GM10266 (cell line): ENCODE measurements at regions not wholly inside any gene's neighbourhood (a gene's known extent, or its start where the extent isn't known, plus 50 kb on each side); places are given as distances from the start of the nearest gene placed in this dataset.
"Not testable (repeated sequence)": the region's sequence is repeated elsewhere in the genome, so short reads cannot be mapped to it uniquely, and the experiment has no call there.

Experiments used
- DNase-seq: peaks from one replicate; pipeline ENCODE4 v3.0.0; 2012; ENCODE audit errors: extremely low spot score
- CTCF ChIP-seq: IDR thresholded peaks from 2 replicates; pipeline ENCODE4 v1.5.1; 2012; ENCODE audit warnings: mild to moderate bottlenecking, low read depth; ENCODE audit not compliant: control insufficient read depth, insufficient read depth; ENCODE audit errors: missing control alignments

DNA sequence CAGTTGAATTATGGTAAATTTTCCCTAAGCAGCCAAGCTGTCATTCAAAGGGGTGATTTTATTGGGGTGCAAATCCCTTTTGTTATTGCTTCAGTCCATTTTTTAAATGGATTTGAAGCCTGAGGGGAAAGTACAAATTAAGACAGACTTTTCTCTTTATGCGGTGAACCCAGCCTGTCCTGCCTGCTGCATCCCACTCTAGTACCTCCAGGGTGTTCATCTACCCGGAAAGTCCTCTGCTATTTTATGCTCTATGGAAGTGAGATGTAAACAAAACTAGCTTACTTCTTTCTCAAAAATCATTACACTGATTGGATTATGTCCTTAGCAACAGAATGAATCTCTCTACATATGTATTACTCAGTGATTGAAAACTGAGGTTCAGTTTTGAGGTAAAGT, 1088.9 kb upstream of the CITED2 start:
- DNase-seq: no peak
- TF ChIP-seq CTCF: no peak

- TF ChIP-seq CTCF: no peak
- DNase-seq: no peak
Observed at GRCh38 chr6:140462453-140463311, 1088.2 kb upstream of the CITED2 start.

DNA sequence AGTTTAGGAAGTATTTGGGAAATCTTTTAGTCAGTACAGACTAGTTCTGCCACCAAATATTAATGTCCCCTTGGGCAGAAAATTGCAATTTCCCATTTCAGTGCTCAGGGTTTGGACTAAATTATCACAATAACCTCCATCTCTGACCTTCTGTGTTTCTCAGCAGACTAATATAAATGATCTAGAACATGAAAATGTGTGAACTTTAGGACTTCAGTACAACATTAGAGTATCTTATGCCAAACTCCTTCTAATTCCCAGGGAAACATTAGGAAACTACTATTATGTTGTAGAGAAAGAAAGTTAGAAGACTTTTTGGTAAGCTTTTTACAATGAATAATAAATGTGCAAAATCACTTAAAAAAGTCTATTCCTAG, 1087.6 kb upstream of the CITED2 start:
- DNase-seq: no peak
- no peak for TF ChIP-seq CTCF

- no peak for DNase-seq
- no peak for TF ChIP-seq CTCF
Observed at GRCh38 chr6:140460267-140460666, 1085.8 kb upstream of the CITED2 start.

- no peak for TF ChIP-seq CTCF
- DNase-seq: no peak
Observed at GRCh38 chr6:140459209-140459608, 1084.8 kb upstream of the CITED2 start.

GRCh38 chr6:140446241-140446640, 1071.8 kb upstream of the CITED2 start:
- TF ChIP-seq CTCF: no peak
- DNase-seq: no peak

DNA sequence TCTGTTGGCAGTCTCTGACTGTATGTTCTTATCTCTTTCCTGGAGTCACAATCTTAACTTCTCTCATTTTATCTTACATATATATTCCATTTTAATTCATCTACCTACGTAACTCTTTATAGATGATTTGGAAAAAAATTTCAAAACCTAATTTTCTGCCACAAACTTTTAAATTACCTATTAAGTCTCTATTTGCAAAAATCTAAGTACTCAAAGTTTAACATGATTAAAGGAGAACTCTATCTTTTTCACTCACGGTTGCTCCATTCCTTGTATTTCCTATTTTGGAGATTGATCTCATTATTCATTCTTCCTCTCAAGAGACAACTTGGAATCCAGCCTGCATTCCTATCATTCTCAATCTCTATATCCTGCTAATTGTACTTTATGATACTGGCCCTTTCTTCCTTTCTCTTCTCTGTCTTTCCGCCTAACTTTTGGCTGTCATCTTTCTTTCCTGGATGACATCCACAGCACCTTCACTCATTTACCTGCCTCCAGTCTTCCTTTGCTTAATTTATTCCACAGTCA, 1071.1 kb upstream of the CITED2 start:
- no peak for DNase-seq
- TF ChIP-seq CTCF: no peak

DNA sequence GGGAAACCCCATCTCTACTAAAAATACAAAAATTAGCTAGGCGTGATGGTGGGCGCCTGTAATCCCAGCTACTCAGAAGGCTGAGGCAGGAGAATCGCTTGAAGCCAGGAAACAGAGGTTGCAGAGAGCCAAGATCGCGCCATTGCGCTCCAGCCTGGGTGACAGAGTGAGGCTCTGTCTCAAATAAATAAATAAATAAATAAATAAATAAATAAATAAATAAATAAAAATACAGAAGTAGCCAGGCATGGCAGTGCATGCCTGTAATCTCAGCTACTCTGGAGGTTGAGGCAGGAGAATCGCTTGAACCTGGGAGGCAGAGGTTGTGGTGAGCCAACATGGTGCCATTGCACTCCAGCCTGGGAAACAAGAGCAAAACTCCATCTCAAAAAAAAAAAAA, 1068.7 kb upstream of the CITED2 start:
- not testable (repeated sequence) for DNase-seq
